ENCODE measurements at regions not wholly inside any gene's neighbourhood (a gene's known extent, or its start where the extent isn't known, plus 50 kb on each side); places are given as distances from the start of the nearest gene placed in this dataset.

DNA sequence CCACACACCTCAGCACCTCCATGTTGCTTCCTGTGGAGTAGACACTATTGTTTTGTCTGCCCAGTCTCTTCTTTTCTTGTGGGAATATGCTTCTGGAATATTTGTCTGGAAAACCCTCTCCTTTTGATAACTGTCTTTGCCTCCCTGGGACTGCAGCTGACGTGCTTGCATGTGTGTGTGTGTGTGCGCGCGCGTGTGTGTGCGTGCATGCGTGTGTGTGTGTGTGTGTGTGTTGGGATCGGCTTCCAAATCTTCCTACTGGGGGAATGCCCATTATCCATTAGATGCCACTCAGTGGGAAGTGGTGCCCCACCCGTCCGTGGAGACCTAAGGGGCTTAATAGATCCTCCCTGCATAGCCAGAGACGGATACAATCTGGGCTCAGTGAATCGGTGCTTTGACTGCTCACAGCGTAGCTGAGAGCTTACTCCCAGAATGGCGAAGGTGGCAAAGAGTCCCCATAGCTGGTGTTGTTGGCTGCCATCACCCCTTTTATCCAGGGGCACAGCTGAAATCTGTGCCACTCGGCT lies 86.9 kb downstream of the RRM2 start:
- Mint-ChIP-seq H3K4me1 (ENCODE audit: low read depth) (no peaks in the 10 kb centered on the region), H3K36me3 (ENCODE audit: low read depth) (peaks cover 2% of the 10 kb centered on the region), H3K9me3 (no peaks in the 10 kb centered on the region), H3K4me3 (no peak overlapping the region), H3K27me3 (no peaks in the 10 kb centered on the region), H3K27ac (no peak overlapping the region)
- DNase-seq (no peak), ATAC-seq (no peak)
- TF ChIP-seq, protein P1, sequence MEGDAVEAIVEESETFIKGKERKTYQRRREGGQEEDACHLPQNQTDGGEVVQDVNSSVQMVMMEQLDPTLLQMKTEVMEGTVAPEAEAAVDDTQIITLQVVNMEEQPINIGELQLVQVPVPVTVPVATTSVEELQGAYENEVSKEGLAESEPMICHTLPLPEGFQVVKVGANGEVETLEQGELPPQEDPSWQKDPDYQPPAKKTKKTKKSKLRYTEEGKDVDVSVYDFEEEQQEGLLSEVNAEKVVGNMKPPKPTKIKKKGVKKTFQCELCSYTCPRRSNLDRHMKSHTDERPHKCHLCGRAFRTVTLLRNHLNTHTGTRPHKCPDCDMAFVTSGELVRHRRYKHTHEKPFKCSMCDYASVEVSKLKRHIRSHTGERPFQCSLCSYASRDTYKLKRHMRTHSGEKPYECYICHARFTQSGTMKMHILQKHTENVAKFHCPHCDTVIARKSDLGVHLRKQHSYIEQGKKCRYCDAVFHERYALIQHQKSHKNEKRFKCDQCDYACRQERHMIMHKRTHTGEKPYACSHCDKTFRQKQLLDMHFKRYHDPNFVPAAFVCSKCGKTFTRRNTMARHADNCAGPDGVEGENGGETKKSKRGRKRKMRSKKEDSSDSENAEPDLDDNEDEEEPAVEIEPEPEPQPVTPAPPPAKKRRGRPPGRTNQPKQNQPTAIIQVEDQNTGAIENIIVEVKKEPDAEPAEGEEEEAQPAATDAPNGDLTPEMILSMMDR (IDR thresholded peaks at IDR 0.05) = no peak
- intact Hi-C loops (cut with micrococcal nuclease) = no loop called here
- ChIA-PET CTCF (no interaction called here), POLR2A (interaction anchor here (1.3 kb wide), 1 partner anchor 200 kb away, joined by 3 read pairs; no protein-coding TSS in a partner anchor)

DNA sequence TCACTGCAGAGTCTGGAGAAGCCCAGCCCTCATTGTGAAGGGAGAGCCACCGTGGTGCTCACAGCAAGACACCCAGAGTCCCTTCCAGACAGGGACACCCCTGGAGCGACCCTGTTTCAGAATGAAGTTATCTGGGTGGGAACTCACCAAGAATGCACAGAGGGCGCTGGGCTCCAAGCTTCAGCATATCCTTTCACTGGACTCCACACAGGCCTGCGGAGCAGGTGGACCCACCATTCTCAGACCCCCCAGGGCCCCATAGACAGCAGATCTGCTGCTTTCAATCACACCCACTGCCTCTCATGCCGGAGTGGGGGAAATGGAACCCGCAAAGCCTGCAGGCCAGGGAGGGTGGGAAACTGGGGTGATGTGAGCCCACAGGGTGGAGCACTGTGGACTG lies 87.8 kb downstream of the RRM2 start:
- intact Hi-C loops (cut with micrococcal nuclease) = no loop called here
- Mint-ChIP-seq H3K27ac (no peak overlapping the region), H3K4me3 (no peak overlapping the region), H3K36me3 (ENCODE audit: low read depth) (peaks cover 1% of the 10 kb centered on the region), H3K9me3 (no peaks in the 10 kb centered on the region), H3K4me1 (ENCODE audit: low read depth) (no peaks in the 10 kb centered on the region), H3K27me3 (no peaks in the 10 kb centered on the region)
- DNase-seq (no peak), ATAC-seq (no peak)
- ChIA-PET CTCF (no interaction called here), POLR2A (interaction anchor here (1.3 kb wide), 1 partner anchor 199 kb away, joined by 3 read pairs; no protein-coding TSS in a partner anchor)
- TF ChIP-seq, protein P1 (IDR thresholded peaks at IDR 0.05) = no peak

DNA sequence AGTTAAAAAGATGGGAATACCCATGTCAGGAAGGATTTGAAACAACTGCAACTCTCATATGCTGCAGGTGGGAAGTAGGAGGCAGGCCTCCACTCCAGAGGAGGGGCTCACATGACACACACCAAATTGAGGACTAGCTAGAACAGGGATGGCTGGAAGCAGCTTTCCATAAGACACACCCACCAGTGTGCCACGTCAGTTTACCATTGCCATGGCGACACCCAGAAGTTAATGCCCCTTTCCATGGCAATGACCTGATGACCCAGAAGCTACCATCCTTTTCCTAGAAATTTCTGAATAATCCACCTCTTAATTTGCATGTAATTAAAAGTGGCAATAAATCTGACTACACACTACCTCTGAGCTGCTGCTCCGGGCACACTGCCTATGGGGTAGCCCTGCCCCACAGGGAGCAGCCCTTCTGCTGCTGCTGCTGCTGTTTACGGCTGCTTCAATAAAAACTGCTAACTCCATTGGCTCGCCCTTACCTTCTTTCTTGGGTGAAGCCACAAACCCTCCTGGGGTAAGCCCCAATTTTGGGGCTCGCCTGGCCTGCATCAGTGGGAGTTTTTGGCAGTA lies 89.4 kb downstream of the RRM2 start:
- H3K36me3 Mint-ChIP-seq (ENCODE audit: low read depth) = no peaks in the 10 kb centered on the region
- no peaks in the 10 kb centered on the region for H3K27me3 Mint-ChIP-seq
- H3K27ac Mint-ChIP-seq = no peak overlapping the region
- CTCF ChIA-PET = interaction anchor here (1.1 to 1.4 kb wide), 2 partner anchors 197 to 223 kb away, joined by 4 to 5 read pairs; no protein-coding TSS in a partner anchor
- TF ChIP-seq, protein P1 (IDR thresholded peaks at IDR 0.05) = no peak
- intact Hi-C loops (cut with micrococcal nuclease) = no loop called here
- POLR2A ChIA-PET = no interaction called here
- no peaks in the 10 kb centered on the region for H3K4me1 Mint-ChIP-seq (ENCODE audit: low read depth)
- H3K4me3 Mint-ChIP-seq = no peak overlapping the region
- DNase-seq (no peak), ATAC-seq (no peak)
- H3K9me3 Mint-ChIP-seq = no peaks in the 10 kb centered on the region

DNA sequence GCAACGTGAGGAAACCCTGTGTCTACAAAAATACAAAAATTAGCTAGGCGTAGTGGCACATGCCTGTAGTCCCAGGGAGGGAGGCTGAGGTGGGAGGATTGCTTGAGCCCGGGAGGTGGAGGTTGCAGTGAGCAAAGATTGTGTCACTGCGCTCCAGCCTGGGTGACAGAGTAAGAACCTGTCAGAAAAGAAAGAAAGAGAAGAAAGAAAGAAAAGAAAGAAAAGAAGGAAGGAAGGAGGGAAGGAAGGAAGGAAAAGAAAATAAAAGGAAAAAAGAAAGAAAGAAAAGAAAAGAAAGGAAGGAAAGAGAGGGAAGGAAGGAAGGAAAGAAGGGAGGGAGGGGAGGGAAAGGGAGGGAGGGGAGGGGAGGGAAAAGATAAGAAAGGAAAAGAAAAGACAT lies 89.9 kb upstream of the HPCAL1 start:
- ChIA-PET POLR2A (interaction anchor here (1.2 kb wide), 1 partner anchor 141 kb away, joined by 4 read pairs; no protein-coding TSS in a partner anchor), CTCF (interaction anchor here (1.1 to 1.4 kb wide), 2 partner anchors 196 to 222 kb away, joined by 4 to 5 read pairs; no protein-coding TSS in a partner anchor)
- Mint-ChIP-seq H3K27me3 (no peaks in the 10 kb centered on the region), H3K4me1 (ENCODE audit: low read depth) (no peaks in the 10 kb centered on the region), H3K36me3 (ENCODE audit: low read depth) (no peaks in the 10 kb centered on the region), H3K9me3 (no peaks in the 10 kb centered on the region), H3K4me3 (no peak overlapping the region), H3K27ac (no peak overlapping the region)
- TF ChIP-seq, protein P1 (IDR thresholded peaks at IDR 0.05) = no peak
- DNase-seq (no peak), ATAC-seq (no peak)
- intact Hi-C loops (cut with micrococcal nuclease) = no loop called here

- CTCF ChIA-PET = no interaction called here
- DNase-seq (no peak), ATAC-seq (no peak)
- H3K27me3 Mint-ChIP-seq = no peaks in the 10 kb centered on the region
- H3K4me3 Mint-ChIP-seq = no peak overlapping the region
- POLR2A ChIA-PET = no interaction called here
- no peaks in the 10 kb centered on the region for H3K36me3 Mint-ChIP-seq (ENCODE audit: low read depth)
- H3K27ac Mint-ChIP-seq = no peak overlapping the region
- intact Hi-C loops (cut with micrococcal nuclease) = no loop called here
- H3K9me3 Mint-ChIP-seq = no peaks in the 10 kb centered on the region
- TF ChIP-seq, protein P1 (IDR thresholded peaks at IDR 0.05) = no peak
- H3K4me1 Mint-ChIP-seq (ENCODE audit: low read depth) = no peaks in the 10 kb centered on the region
These were observed 88.5 kb upstream of the HPCAL1 start for GRCh38 chr2:10214179-10214578.
